ENCODE measurements at regions not wholly inside any gene's neighbourhood (a gene's known extent, or its start where the extent isn't known, plus 50 kb on each side); places are given as distances from the start of the nearest gene placed in this dataset.

GRCh38 chr5:152912924-152913323 is 507.8 kb upstream of the NMUR2 start:
- DNase-seq (no peak), ATAC-seq (no peak)
- intact Hi-C loops (cut with DNase I, micrococcal nuclease) = no loop called here

- no peak for DNase-seq
- intact Hi-C loops (cut with DNase I, micrococcal nuclease) = no loop called here
- no peak for ATAC-seq
Observed at GRCh38 chr5:152932621-152933020, 527.5 kb upstream of the NMUR2 start.

GRCh38 chr5:152933056-152933455 is 528.0 kb upstream of the NMUR2 start:
- no peak for ATAC-seq

GRCh38 chr5:152938630-152939029 is 533.6 kb upstream of the NMUR2 start:
- DNase-seq (no peak), ATAC-seq (no peak)
- intact Hi-C loops (cut with DNase I, micrococcal nuclease) = no loop called here

More at GRCh38 chr5:152933056-152933455, 528.0 kb upstream of the NMUR2 start:
- no peak for DNase-seq
- intact Hi-C loops (cut with DNase I, micrococcal nuclease) = no loop called here

GRCh38 chr5:152942633-152943336 is 537.7 kb upstream of the NMUR2 start:
- no peak for ATAC-seq
- no peak for DNase-seq
- intact Hi-C loops (cut with DNase I, micrococcal nuclease) = no loop called here

- intact Hi-C loops (cut with DNase I, micrococcal nuclease) = no loop called here
- DNase-seq = no peak
- no peak for ATAC-seq
Observed at GRCh38 chr5:152953788-152954483, 536.5 kb upstream of the GRIA1 start.

DNA sequence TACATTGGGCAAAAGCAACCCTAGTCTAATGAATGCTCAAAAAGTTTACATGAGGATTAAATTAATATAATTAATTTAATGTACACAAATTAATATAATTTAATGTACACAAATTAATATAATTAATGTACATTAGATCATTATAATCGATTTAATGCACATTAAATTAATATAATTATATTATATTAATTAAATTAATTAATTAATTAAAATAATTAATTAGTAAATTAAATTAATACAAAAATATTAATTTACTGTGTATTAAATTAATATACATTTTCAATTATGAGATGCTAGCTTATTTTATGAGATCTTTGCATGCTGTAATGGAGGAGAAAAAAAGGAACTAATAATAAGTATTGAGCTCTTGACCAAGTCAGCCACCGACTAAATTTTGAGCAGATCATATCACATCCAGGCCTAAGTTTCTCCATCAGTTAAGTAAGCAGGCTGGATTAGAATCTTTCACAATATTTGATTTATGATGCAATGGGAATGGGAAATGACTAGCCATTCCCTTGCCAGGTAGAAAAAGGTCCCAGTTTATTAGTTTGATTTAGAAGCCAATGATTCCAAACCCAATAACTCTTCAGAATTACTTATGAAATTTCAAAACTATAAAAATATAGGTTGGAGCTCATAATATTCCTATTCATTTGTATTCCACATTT is 533.4 kb upstream of the GRIA1 start:
- DNase-seq (no peak), ATAC-seq (no peak)
- intact Hi-C loops (cut with DNase I, micrococcal nuclease) = no loop called here

GRCh38 chr5:152978141-152978835 is 512.2 kb upstream of the GRIA1 start:
- ATAC-seq (no peak), DNase-seq (no peak)
- intact Hi-C loops (cut with DNase I, micrococcal nuclease) = no loop called here

DNA sequence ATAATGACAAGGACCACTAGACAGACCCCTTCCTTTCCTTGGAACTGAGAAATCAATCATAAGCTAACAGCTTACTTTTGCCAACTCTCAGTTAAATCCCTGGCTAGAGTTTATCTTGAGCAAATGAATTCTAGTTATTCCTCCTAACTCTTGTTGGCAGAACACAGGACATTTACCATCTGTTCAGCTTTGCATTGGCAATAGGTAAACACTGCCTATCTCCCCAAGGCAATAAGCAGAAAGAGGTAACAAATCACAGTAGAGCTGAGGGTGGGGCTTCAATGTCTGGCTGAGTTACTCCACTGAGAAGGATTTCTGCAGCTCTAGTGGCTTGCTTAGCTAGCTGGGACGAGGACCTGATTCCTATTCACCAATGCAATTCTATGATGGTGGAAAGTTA is 503.3 kb upstream of the GRIA1 start:
- DNase-seq (no peak), ATAC-seq (no peak)
- intact Hi-C loops (cut with DNase I, micrococcal nuclease) = no loop called here

- ATAC-seq = no peak
- no peak for DNase-seq
- intact Hi-C loops (cut with DNase I, micrococcal nuclease) = no loop called here
Observed at GRCh38 chr5:152990217-152990616, 500.3 kb upstream of the GRIA1 start.

DNA sequence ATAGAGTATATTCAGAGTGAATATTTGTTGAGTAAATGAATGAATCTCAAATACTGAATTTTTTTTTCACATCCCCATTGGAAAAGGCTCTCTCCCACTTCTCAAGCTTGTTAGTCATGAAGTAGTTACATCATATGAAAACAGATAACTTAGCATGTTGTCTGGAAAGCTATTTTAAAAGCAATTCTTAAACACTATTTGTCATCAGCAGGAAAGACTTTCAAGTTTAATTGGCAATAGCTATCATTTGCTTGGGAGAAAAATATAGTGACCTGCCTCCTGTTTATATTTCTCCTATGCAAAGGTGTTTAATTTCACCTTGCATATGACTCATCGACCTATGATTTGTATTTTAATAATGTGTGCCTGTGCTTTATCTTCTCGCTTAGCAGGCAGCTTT is 499.8 kb upstream of the GRIA1 start:
- no peak for ATAC-seq
- no peak for DNase-seq
- intact Hi-C loops (cut with DNase I, micrococcal nuclease) = no loop called here

DNA sequence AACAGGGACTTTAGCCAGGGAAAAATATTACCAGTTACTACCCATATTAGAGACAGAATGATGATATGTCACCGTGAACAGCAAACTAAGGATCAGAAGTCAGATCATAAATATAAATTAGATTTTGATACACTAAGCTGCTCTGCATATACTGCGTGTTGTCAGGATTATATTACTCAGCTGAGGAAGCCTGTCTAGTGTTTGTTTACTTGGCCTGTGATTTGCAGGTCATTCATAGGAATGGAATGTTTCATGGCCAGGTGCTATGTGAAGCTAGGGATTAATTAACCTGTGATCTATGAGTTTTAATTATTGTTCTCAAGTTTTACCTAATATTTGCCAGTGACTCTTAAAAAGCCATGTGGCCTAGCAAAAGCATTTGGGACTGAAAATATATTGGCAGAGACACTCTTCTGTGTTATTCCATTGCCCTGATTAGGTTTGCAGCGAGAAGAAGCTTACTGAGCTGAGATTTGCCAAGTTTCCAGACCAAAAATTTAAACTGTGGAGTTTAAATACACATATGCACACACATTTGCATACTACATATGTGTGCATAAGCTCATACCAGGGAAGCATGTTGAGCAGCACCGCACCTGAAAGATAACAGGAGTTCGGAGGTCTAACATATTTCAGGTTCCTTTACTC is 496.3 kb upstream of the GRIA1 start:
- ATAC-seq (no peak), DNase-seq (no peak)
- intact Hi-C loops (cut with DNase I, micrococcal nuclease) = no loop called here

DNA sequence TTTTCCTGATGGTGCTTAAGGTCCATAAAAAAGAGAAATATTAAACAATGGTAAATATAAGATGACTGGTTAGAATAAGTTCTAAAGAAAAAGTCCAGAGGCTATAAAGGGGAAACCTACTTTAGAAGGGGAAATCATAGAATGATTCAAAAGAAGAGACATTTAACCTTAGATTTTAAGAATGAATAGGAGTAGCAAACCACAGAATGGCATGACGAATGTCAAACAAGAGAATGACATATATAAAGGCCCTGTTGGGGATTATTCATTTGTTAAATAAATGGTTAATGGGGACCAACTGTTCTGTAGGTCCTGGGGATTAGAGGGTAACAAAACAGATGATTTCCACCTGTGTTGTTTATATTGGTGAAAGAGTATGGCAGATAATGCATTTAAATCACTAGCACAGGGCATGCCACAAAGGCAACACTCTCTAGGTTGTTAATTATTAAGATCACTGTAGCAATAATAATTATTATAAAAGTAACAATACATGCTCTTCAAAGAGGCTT is 495.2 kb upstream of the GRIA1 start:
- intact Hi-C loops (cut with DNase I, micrococcal nuclease) = no loop called here
- ATAC-seq (no peak), DNase-seq (no peak)

DNA sequence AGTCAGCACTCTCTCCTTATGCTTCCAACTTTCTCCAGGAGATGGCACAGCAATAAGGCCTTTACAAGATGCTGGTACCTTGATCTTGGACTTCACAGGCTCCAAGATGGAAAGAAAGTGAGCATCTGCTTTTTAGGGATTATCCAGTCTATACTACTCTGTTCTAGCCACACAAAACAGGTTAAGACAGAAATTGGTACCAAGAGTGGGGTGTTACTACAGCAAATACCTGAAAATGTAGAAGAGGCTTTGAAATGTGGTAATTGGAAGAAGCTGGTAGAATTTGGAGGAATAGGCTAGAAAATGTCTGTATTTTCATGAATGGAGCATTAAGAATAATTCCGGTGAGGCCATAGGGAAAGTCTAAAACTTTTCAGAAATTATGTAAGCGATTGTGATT is 484.8 kb upstream of the GRIA1 start:
- intact Hi-C loops (cut with DNase I, micrococcal nuclease) = no loop called here
- ATAC-seq (no peak), DNase-seq (no peak)

GRCh38 chr5:153006681-153007080 is 483.8 kb upstream of the GRIA1 start:
- intact Hi-C loops (cut with DNase I, micrococcal nuclease) = no loop called here
- ATAC-seq = no peak
- no peak for DNase-seq

GRCh38 chr5:153014194-153014593 is 476.3 kb upstream of the GRIA1 start:
- ATAC-seq (no peak), DNase-seq (no peak)
- intact Hi-C loops (cut with DNase I, micrococcal nuclease) = no loop called here

GRCh38 chr5:153018121-153018520 is 472.3 kb upstream of the GRIA1 start:
- no peak for ATAC-seq
- intact Hi-C loops (cut with DNase I, micrococcal nuclease) = no loop called here
- no peak for DNase-seq

DNA sequence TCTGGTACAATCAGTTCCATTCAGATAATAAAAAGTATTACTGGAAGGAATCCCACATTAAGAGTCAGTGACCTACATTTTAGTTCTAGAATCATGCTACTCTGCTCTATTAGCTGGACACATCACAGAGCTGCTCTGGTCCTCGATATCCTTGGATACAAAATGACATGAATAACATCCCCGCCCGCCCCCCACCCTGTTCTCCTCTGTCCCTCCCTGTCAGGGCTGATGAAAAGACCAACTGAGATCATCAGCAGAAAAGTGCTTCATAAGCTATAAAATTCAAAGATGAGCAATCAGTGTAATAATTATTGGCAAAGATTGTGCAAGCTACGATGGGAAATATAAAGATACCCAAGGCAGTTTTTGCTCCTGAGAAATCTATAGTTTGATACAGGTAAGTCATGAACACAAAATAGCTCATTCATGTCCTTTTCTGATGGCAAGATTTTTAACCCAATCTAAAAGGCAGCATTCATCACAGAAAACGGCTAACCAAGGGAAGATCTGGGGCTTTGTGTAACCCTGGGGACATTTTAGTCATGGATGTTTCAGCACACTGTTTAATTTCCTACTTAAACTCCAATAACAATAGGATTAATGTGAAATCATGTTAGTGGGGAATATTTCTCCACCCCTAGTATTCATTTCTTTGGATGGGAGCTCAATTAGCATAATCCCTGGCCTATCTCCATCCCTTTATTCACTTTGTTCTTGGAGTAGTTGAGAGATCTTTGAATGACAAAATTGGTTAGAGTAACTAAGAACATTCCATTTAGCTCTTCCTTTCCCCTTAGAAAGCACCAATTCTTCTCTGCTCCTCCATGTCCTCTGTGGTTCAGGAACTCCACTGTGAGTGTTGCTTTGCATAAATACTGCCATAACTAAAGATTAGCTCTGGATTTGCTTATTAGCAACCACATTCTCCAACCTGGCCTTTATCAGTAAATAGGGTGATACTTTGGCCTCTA is 459.4 kb upstream of the GRIA1 start:
- ATAC-seq = no peak
- DNase-seq = no peak
- intact Hi-C loops (cut with DNase I, micrococcal nuclease) = no loop called here

Data from left colon (tissue), 2 donors.